GM12874 (cell line): ENCODE measurements at regions not wholly inside any gene's neighbourhood (a gene's known extent, or its start where the extent isn't known, plus 50 kb on each side); places are given as distances from the start of the nearest gene placed in this dataset.

Source experiments
- CTCF ChIP-seq: IDR thresholded peaks from 2 replicates; pipeline ENCODE4 v1.5.1; 2011; ENCODE audit warnings: low read depth, mild to moderate bottlenecking, control low read depth, low read length, moderate library complexity; ENCODE audit not compliant: insufficient read depth

- no peak for TF ChIP-seq CTCF
Measured at GRCh38 chr12:107377596-107378385, 284.4 kb upstream of the CRY1 start.

- no peak for TF ChIP-seq CTCF
Measured at GRCh38 chr12:107378609-107379008, 285.3 kb upstream of the CRY1 start.

- no peak for TF ChIP-seq CTCF
Measured at GRCh38 chr12:107379852-107380567, 286.7 kb upstream of the CRY1 start.

- no peak for TF ChIP-seq CTCF
Measured at GRCh38 chr12:107384645-107385044, 291.3 kb upstream of the CRY1 start.

GRCh38 chr12:107385509-107385908 lies 292.2 kb upstream of the CRY1 start:
- no peak for TF ChIP-seq CTCF

GRCh38 chr12:107386569-107386968 lies 293.2 kb upstream of the CRY1 start:
- TF ChIP-seq CTCF = no peak

GRCh38 chr12:107388263-107388662 lies 294.9 kb upstream of the CRY1 start:
- no peak for TF ChIP-seq CTCF
